ENCODE measurements at regions not wholly inside any gene's neighbourhood (a gene's known extent, or its start where the extent isn't known, plus 50 kb on each side); places are given as distances from the start of the nearest gene placed in this dataset.

DNA sequence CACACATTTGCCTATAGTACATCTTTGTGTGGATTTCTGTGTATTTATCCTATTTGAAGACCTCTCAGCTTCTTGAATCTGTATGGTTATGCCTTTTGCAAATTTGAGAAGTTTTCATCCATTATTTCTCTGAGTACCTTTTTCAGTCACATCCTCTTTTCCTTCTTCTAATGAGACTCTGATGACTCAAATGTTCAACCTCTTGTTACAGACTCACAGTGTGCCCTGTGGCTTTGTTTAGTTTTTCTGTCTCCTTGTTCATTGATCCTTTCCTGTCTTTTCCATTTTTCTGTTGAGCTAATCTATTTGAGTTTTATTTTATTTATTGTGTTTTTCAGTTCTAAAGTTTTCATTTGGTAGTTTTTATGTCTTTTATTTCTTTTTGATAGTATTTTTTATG lies 87.0 kb upstream of the LRP1B start:
- CTCF ChIA-PET, result no interaction called here
- intact Hi-C loops (cut with micrococcal nuclease; ENCODE audit: unreplicated experiment), result no loop called here
- DNase-seq (ENCODE audit: low read depth, low spot score) (no peak), ATAC-seq (no peak)
- H3K36me3 ChIP-seq (ENCODE audit: control insufficient read depth, insufficient read depth, low read length), result no peaks in the 10 kb centered on the region
- no TSS peak for BruUV-seq (replicated peaks)
- peaks cover 4% of the 10 kb centered on the region; the same call in 1 of the 2 replicates for H3K9me3 ChIP-seq (ENCODE audit: control insufficient read depth, insufficient read depth, low read depth, low read length)
- POLR2A ChIA-PET, result no interaction called here
- H3K27me3 ChIP-seq (ENCODE audit: control insufficient read depth, insufficient read depth, low read length), result no peaks in the 10 kb centered on the region
- no peak for TF ChIP-seq SIN3A (IDR thresholded peaks at IDR 0.05; ENCODE audit: borderline replicate concordance, insufficient read depth, low read depth, low read length)
- no peak for TF ChIP-seq POLR2AphosphoS5 (IDR thresholded peaks at IDR 0.05; ENCODE audit: low read depth, low read length)
- TF ChIP-seq, protein P1, sequence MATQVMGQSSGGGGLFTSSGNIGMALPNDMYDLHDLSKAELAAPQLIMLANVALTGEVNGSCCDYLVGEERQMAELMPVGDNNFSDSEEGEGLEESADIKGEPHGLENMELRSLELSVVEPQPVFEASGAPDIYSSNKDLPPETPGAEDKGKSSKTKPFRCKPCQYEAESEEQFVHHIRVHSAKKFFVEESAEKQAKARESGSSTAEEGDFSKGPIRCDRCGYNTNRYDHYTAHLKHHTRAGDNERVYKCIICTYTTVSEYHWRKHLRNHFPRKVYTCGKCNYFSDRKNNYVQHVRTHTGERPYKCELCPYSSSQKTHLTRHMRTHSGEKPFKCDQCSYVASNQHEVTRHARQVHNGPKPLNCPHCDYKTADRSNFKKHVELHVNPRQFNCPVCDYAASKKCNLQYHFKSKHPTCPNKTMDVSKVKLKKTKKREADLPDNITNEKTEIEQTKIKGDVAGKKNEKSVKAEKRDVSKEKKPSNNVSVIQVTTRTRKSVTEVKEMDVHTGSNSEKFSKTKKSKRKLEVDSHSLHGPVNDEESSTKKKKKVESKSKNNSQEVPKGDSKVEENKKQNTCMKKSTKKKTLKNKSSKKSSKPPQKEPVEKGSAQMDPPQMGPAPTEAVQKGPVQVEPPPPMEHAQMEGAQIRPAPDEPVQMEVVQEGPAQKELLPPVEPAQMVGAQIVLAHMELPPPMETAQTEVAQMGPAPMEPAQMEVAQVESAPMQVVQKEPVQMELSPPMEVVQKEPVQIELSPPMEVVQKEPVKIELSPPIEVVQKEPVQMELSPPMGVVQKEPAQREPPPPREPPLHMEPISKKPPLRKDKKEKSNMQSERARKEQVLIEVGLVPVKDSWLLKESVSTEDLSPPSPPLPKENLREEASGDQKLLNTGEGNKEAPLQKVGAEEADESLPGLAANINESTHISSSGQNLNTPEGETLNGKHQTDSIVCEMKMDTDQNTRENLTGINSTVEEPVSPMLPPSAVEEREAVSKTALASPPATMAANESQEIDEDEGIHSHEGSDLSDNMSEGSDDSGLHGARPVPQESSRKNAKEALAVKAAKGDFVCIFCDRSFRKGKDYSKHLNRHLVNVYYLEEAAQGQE (IDR thresholded peaks at IDR 0.05; ENCODE audit: insufficient read depth in 1 of 2, low read depth in 2 of 2, low read length in 1 of 2), result no peak
- TF ChIP-seq, protein P2, sequence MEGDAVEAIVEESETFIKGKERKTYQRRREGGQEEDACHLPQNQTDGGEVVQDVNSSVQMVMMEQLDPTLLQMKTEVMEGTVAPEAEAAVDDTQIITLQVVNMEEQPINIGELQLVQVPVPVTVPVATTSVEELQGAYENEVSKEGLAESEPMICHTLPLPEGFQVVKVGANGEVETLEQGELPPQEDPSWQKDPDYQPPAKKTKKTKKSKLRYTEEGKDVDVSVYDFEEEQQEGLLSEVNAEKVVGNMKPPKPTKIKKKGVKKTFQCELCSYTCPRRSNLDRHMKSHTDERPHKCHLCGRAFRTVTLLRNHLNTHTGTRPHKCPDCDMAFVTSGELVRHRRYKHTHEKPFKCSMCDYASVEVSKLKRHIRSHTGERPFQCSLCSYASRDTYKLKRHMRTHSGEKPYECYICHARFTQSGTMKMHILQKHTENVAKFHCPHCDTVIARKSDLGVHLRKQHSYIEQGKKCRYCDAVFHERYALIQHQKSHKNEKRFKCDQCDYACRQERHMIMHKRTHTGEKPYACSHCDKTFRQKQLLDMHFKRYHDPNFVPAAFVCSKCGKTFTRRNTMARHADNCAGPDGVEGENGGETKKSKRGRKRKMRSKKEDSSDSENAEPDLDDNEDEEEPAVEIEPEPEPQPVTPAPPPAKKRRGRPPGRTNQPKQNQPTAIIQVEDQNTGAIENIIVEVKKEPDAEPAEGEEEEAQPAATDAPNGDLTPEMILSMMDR (IDR thresholded peaks at IDR 0.05), result no peak
- no peaks in the 10 kb centered on the region for H3K4me1 ChIP-seq (ENCODE audit: control insufficient read depth, insufficient read depth, low read length)
- no peak overlapping the region for H3K4me3 ChIP-seq (ENCODE audit: low read depth in 2 of 2, low read length in 2 of 2)
- no peak overlapping the region for H3K27ac ChIP-seq (ENCODE audit: low read length)
- in situ Hi-C loops (cut with HindIII; ENCODE audit: low pct_unique_long_range_greater_than_20kb, low sequenced_read_pairs), result no loop called here

DNA sequence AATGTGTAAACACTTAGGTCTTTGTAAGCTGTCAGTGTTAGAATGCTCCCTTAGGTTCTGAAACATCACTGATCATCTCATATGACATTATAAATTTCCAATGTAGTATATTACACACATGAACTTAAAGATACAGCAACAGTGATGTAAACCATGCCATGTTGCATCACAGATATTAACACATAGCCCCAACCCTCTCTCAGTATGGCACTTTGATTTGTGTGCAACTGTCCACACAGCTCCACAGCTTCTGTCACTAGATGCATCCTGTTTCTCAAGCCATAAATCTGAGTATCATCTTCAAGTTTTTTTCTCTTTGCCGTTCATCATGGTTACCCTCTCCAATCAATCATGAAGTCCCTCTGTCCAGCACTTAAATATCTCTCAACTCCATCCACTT lies 69.2 kb upstream of the LRP1B start:
- BruUV-seq (replicated peaks), result no TSS peak
- intact Hi-C loops (cut with micrococcal nuclease; ENCODE audit: unreplicated experiment), result no loop called here
- Histone ChIP-seq H3K4me1 (ENCODE audit: control insufficient read depth, insufficient read depth, low read length) (no peaks in the 10 kb centered on the region), H3K4me3 (ENCODE audit: low read depth in 2 of 2, low read length in 2 of 2) (no peak overlapping the region), H3K27ac (ENCODE audit: low read length) (no peak overlapping the region), H3K27me3 (ENCODE audit: control insufficient read depth, insufficient read depth, low read length) (no peaks in the 10 kb centered on the region), H3K36me3 (ENCODE audit: control insufficient read depth, insufficient read depth, low read length) (no peaks in the 10 kb centered on the region), H3K9me3 (ENCODE audit: control insufficient read depth, insufficient read depth, low read depth, low read length) (no peaks in the 10 kb centered on the region)
- no peak for ATAC-seq
- DNase-seq (ENCODE audit: low read depth, low spot score), result no peak
- ChIA-PET CTCF (no interaction called here), POLR2A (no interaction called here)
- in situ Hi-C loops (cut with HindIII; ENCODE audit: low pct_unique_long_range_greater_than_20kb, low sequenced_read_pairs), result no loop called here
- TF ChIP-seq, protein P1 (IDR thresholded peaks at IDR 0.05; ENCODE audit: insufficient read depth in 1 of 2, low read depth in 2 of 2, low read length in 1 of 2), result no peak
- TF ChIP-seq, protein P2 (IDR thresholded peaks at IDR 0.05), result no peak
- TF ChIP-seq SIN3A (IDR thresholded peaks at IDR 0.05; ENCODE audit: borderline replicate concordance, insufficient read depth, low read depth, low read length) (no peak), TCF7L2 (IDR thresholded peaks at IDR 0.05; ENCODE audit: low read depth, low read length) (no peak), POLR2AphosphoS5 (IDR thresholded peaks at IDR 0.05; ENCODE audit: low read depth, low read length) (no peak)
